SK-N-SH (cell line): ENCODE measurements at regions not wholly inside any gene's neighbourhood (a gene's known extent, or its start where the extent isn't known, plus 50 kb on each side); places are given as distances from the start of the nearest gene placed in this dataset.
"Not testable (repeated sequence)": the region's sequence is repeated elsewhere in the genome, so short reads cannot be mapped to it uniquely, and the experiment has no call there.

Source experiments
- CTCF ChIP-seq: fragments of 200-600 bp; sonication (generic); IDR thresholded peaks from 2 replicates; pipeline ENCODE4 v1.6.1; 2017; ENCODE audit warnings: antibody characterized with exemption, mild to moderate bottlenecking, moderate library complexity
- EP300 ChIP-seq, 2 experiments: IDR thresholded peaks; 2 replicates each; pipeline versions ENCODE4 v1.4.0 to v1.6.1; 2012; ENCODE audit warnings: borderline replicate concordance in 1 of 2, low read depth in 1 of 2, low read length in 1 of 2
- EZH2phosphoT487 ChIP-seq: fragments of 200-600 bp; sonication (generic); IDR thresholded peaks from 2 replicates; pipeline ENCODE4 v1.6.1; 2017; ENCODE audit warnings: low read depth, mixed run types, mild to moderate bottlenecking, antibody characterized with exemption, moderate library complexity, borderline replicate concordance
- FOXJ3 ChIP-seq: sonication (generic); formaldehyde crosslinking; IDR thresholded peaks from 2 replicates; pipeline ENCODE4 v1.5.1; 2020; ENCODE audit warnings: mild to moderate bottlenecking, missing genetic modification reagents
- POLR2AphosphoS5 ChIP-seq: IDR thresholded peaks from 2 replicates; pipeline ENCODE4 v1.6.1; 2012; ENCODE audit warnings: low read depth, low read length
- RAD21 ChIP-seq: IDR thresholded peaks from 2 replicates; pipeline ENCODE4 v1.6.1; 2012; ENCODE audit warnings: mild to moderate bottlenecking, low read length
- RCOR1 ChIP-seq: fragments of 150-350 bp; IDR thresholded peaks from 2 replicates; pipeline ENCODE4 v1.6.1; 2017; ENCODE audit warnings: antibody characterized with exemption, low read length
- REST ChIP-seq: IDR thresholded peaks from 2 replicates; pipeline ENCODE4 v1.6.1; 2012; ENCODE audit warnings: mild to moderate bottlenecking, low read depth, low read length, moderate library complexity
- SMC3 ChIP-seq: IDR thresholded peaks from 2 replicates; pipeline ENCODE4 v1.6.1; 2012; ENCODE audit warnings: low read depth, low read length, improper control_type of control experiment
- TAF1 ChIP-seq: IDR thresholded peaks from 2 replicates; pipeline ENCODE4 v1.6.1; 2012; ENCODE audit warnings: low read depth, mild to moderate bottlenecking, low read length, moderate library complexity, borderline replicate concordance
- ZBTB33 ChIP-seq: IDR thresholded peaks from 2 replicates; pipeline ENCODE4 v1.4.0; 2012; ENCODE audit warnings: low read depth, borderline replicate concordance
- TF ChIP-seq, protein P1 (sequence below): IDR thresholded peaks from 2 replicates; pipeline ENCODE4 v1.4.0; 2012; ENCODE audit warnings: low read depth
- TF ChIP-seq, protein P2 (sequence below): IDR thresholded peaks from 2 replicates; pipeline ENCODE4 v1.4.0; 2012; ENCODE audit warnings: low read depth, borderline replicate concordance

DNA sequence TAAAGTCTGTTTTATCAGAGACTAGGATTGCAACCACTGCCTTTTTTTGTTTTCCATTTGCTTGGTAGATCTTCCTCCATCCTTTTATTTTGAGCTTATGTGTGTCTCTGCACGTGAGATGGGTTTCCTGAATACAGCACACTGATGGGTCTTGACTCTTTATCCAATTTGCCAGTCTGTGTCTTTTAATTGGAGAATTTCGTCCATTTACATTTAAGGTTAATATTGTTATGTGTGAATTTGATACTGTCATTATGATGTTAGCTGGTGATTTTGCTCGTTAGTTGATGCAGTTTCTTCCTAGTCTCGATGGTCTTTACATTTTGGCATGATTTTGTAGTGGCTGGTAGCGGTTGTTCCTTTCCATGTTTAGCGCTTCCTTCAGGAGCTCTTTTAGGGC, 99.5 kb upstream of the CPHXL start:
- TF ChIP-seq POLR2AphosphoS5; CTCF; EZH2phosphoT487; RCOR1; REST; SMC3; RAD21; EP300 (IDR thresholded peaks at IDR 0.05; ENCODE audit: borderline replicate concordance in 1 of 2, low read depth in 1 of 2, low read length in 1 of 2); FOXJ3 (CRISPR knock-in tag); TAF1; ZBTB33: not testable (repeated sequence)
- TF ChIP-seq, protein P1, sequence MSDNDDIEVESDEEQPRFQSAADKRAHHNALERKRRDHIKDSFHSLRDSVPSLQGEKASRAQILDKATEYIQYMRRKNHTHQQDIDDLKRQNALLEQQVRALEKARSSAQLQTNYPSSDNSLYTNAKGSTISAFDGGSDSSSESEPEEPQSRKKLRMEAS, result not testable (repeated sequence)
- TF ChIP-seq, protein P2, sequence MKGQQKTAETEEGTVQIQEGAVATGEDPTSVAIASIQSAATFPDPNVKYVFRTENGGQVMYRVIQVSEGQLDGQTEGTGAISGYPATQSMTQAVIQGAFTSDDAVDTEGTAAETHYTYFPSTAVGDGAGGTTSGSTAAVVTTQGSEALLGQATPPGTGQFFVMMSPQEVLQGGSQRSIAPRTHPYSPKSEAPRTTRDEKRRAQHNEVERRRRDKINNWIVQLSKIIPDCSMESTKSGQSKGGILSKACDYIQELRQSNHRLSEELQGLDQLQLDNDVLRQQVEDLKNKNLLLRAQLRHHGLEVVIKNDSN, result not testable (repeated sequence)
